ENCODE measurements at regions not wholly inside any gene's neighbourhood (a gene's known extent, or its start where the extent isn't known, plus 50 kb on each side); places are given as distances from the start of the nearest gene placed in this dataset.

DNA sequence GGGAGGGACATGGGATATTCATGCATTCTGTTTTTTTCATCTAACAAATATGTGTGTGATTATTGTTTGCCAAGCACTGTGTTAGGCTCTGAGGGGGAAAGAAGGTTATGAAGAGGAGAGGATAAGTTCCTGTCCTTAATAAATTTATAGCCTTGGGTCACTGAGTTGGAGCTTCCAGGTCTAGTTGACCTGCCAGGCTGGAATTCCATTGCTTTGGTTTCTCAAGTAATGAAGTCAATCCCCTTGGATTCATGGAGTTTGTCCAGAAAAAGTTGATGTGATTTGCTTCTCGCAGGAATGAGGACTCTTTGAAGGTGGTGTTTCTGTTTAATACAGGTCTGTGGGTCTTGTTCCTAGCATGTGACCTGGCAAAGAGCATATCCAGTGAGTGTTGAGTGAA is 156.2 kb downstream of the ADAMTS15 start:
- DNase-seq (ENCODE audit: low read depth, low spot score) = no peak
- H3K4me3 ChIP-seq (ENCODE audit: low read length) = no peak overlapping the region

DNA sequence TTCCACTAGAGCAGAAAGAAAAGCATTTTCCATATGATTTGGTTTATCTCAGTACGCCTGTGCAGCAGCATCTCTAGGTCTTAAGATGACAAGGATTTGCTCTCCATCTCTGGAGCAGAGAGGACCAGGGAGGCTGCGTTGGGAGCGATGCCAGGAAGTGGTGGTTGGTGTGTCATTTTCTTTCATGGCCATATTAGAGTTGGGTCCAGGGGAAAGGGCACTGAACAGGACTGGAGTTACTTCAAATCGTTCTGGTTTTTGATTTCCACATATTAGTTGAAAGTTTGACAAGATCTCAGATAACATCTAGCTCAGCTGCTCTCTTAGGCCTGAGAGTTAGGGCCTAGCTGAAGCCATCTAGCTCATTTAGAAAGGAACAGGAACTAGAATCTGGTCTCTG is 157.7 kb downstream of the ADAMTS15 start:
- H3K4me3 ChIP-seq (ENCODE audit: low read length) = no peak overlapping the region
- DNase-seq (ENCODE audit: low read depth, low spot score) = no peak

GRCh38 chr11:130606781-130607511 is 158.5 kb downstream of the ADAMTS15 start:
- peak; percentile 32 for DNase-seq (ENCODE audit: low read depth, low spot score)
- H3K4me3 ChIP-seq (ENCODE audit: low read length) = no peak overlapping the region

GRCh38 chr11:130608287-130608686 is 159.8 kb downstream of the ADAMTS15 start:
- DNase-seq (ENCODE audit: low read depth, low spot score) = no peak
- H3K4me3 ChIP-seq (ENCODE audit: low read length) = no peak overlapping the region

DNA sequence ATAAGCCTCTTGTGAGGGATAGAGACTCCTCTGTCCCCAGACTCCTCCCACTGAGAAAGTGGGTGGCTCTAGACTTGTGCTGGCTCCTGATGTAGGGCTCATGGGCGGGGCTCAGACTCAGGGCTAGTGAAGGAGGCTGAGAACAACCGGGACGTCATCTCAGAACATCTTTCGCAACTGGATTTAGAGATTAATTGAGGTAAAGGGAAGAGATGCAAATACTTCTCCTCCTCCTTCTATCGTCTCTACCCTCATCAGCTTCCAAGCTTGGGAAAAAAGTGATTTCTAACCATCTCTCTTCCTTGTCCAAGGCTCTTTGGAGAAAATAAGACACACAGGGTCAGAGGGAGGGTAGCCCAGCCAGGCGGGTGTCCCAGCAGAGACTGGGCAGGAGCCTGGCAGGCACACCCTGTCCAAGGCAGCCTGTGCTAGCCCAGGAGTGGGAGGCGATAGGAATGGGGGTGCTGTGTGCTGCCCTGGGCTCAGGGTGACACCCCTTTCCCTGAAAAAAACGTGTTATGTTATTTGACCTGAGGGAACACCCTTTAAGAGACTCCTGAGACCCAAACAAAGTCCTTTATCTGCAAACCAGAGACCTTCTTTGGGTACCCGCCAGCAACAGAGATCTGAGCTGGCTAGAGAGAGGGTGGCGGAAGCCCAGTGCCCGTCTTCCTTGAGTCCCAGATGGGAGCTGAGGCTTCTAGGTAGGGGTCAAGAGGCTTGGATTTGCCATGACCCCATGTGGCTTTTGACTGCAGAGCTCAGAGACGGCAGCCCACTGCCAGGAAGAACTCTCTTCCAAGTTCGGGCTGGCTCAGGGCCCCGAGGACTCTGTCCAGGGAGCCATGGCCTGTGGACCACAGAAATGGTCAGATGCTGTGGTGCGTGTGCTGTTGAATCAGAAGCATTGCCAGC is 160.9 kb downstream of the ADAMTS15 start:
- peak; percentile 8 for DNase-seq (ENCODE audit: low read depth, low spot score)
- no peak overlapping the region for H3K4me3 ChIP-seq (ENCODE audit: low read length)

DNA sequence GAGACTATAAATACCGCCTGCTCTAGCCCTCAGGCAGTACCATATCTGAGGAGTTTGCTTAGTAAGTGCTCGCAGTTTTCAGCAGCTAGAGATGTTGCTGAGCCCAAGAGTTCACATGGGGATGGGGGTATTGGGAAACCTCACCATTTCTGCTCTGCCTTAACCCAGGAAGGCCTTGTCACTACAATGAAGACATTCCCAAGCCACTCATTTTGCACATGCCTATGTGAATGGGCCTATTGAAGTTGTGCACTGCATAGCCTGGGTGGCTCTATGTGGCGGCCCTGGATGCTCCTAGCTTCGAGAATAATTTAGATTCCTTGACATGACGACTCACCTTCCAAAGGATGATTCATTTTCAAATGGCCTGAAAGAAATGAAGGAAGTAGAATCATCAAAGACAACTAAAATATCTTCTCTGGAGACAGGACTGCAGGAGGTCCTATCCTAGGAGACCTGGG is 163.4 kb downstream of the ADAMTS15 start:
- no peak for DNase-seq (ENCODE audit: low read depth, low spot score)

DNA sequence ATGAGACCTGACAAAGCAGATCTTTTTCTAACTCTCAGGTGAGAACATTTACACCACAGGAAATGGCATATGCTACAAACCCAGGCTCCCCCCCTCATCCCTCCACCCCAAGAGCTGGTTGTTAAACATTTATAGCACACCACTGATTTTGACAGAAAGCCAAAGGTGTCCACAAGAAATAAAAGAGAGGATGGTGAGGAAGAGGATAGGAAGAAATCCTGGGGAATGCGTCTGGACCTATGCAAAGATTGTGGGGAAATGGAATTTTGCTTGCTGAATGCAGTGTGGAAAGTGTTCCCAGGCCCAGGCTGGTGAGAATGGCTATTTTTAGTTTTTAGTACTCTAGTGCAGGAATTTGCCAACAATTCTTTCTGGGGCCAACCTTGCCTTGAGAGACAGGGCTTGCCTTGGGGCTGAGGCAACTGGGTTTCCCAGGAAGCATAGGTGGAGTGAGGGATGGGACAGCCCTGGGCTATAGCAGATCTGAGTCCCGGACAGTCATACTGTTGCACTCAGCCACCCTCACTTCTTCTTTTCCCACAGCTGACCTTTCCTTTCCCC is 163.9 kb downstream of the ADAMTS15 start:
- no peak overlapping the region for H3K4me3 ChIP-seq (ENCODE audit: low read length)
- no peak for DNase-seq (ENCODE audit: low read depth, low spot score)

More for the DNA sequence above, 163.4 kb downstream of the ADAMTS15 start:
- H3K4me3 ChIP-seq (ENCODE audit: low read length) = no peak overlapping the region

DNA sequence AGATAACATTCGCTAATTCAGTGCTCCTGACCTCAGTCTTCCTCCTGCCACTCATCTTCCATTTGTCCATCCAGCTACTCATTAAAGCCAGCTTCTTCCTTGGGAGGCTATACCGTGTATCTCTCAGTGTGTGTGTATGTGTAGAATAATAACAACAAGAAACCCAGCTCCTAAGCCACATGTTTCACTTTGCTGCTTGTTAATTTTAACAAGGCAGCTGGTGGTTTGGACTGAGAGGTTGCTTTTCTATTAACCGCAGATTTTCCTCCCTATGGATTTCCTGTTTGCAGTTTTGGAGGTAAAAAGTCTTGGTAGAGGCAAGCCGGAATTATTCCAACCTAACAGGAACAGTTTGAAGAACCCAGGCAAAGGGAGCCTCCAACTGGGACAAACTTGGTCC is 165.0 kb downstream of the ADAMTS15 start:
- DNase-seq (ENCODE audit: low read depth, low spot score) = no peak
- no peak overlapping the region for H3K4me3 ChIP-seq (ENCODE audit: low read length)

DNA sequence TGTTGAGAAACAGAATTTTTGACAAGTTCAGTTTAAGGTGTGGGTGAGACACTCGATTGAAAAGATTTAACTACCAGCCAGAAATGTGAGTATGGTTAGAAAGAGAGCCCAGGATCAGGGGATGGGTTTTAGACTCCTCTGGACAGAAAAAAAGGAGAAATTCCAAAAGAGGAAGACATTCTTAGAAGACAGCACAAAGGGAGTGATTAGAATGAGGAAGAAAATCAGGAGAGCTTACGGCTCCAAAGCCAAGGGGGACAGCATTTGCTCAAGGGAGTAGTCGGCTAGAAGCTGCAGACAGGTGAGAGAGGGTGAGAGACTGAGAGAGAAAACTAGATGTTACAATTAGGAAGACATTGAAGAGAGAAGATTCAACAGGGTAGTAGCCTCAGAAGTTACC is 166.1 kb downstream of the ADAMTS15 start:
- no peak overlapping the region for H3K4me3 ChIP-seq (ENCODE audit: low read length)
- no peak for DNase-seq (ENCODE audit: low read depth, low spot score)

GRCh38 chr11:130615561-130615960 is 167.1 kb downstream of the ADAMTS15 start:
- no peak for DNase-seq (ENCODE audit: low read depth, low spot score)
- no peak overlapping the region for H3K4me3 ChIP-seq (ENCODE audit: low read length)

- H3K4me3 ChIP-seq (ENCODE audit: low read length) = no peak overlapping the region
- no peak for DNase-seq (ENCODE audit: low read depth, low spot score)
These were observed 168.1 kb downstream of the ADAMTS15 start for GRCh38 chr11:130616573-130616972.

DNA sequence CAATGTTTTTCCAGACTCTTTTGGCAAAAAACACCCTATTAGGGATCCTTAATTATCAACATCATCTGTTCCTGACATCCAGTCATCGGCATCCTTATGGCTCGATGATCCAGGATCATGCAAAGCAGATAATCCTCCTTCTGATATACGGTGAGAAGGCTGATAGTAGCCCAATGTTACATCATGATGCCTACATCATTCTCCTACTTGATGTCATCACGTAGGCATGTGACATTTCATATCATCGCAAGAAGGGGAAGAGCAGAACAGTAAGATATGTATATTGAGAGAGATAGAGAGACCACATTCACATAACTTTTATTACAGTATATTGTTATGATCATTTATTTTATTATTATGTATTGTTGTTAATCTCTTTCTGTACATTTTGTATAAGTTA is 168.6 kb downstream of the ADAMTS15 start:
- no peak for DNase-seq (ENCODE audit: low read depth, low spot score)
- no peak overlapping the region for H3K4me3 ChIP-seq (ENCODE audit: low read length)

GRCh38 chr11:130620548-130620947 is 172.1 kb downstream of the ADAMTS15 start:
- no peak for DNase-seq (ENCODE audit: low read depth, low spot score)
- H3K4me3 ChIP-seq (ENCODE audit: low read length) = no peak overlapping the region

- DNase-seq (ENCODE audit: low read depth, low spot score) = no peak
- H3K4me3 ChIP-seq (ENCODE audit: low read length) = no peak overlapping the region
These were observed 173.7 kb downstream of the ADAMTS15 start for GRCh38 chr11:130622141-130622542.

GRCh38 chr11:130623670-130624668 is 175.5 kb downstream of the ADAMTS15 start:
- DNase-seq (ENCODE audit: low read depth, low spot score) = no peak
- no peak overlapping the region for H3K4me3 ChIP-seq (ENCODE audit: low read length)

DNA sequence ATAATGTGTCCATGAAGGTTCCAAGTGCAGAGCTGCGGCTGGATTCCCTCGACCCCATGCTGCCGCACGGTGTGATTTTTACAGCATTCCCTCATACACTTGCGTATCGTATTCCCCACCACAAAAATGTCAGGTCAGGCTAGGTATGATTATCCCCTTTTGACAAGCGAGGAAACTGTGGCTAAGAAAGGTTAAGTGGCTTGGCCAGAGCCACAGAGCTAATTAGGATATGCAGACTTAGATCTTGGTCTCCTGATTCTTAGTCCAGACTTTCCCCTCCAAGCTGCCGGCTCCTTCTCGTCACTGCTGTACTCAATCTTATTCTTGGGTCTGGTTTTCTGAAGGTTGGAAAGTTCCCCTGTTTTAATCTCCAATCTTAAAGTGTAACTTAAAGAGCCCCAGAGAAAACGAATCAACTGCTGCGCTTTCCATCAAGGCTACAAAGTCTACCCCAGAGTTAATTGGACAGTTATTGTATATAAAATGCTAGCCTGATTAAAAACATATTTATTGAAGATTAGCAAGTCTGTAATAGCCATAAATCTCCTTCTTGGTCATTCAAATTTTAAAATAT is 176.6 kb downstream of the ADAMTS15 start:
- no peak for DNase-seq (ENCODE audit: low read depth, low spot score)
- H3K4me3 ChIP-seq (ENCODE audit: low read length) = no peak overlapping the region

DNA sequence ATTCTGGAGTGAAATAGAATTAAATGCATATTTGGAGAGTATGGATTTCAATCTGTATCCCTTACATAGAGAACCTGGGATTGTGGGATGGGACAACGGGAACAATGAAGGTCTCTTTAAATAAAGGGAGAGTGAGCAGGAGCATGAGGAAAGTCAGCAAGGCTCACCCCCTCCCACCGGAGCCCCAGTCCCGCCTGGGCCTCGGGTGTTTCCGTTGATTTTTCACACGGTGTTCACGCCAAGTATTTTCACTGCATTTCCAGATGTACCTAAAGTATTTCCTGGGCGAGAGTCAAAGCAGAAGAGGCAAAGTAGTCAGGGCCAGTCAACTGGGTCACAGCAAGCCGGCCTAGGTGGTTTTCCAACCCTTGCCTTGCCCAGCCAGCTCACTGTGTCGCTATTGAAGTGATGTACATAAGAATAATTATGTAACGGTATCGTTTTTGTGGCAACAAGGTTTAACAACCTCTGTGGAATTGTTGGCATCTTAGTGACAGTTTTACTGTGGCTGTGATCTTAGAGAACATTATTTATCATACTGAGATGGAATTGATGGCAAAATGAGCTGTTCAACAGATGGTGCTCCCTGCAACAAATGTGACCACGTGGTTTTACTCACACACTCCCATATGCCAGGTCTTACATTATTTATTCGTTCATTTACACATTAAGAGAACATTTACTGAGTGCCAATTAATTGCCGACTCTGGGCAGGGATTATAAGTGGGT is 177.3 kb downstream of the ADAMTS15 start:
- DNase-seq (ENCODE audit: low read depth, low spot score) = no peak
- H3K4me3 ChIP-seq (ENCODE audit: low read length) = no peak overlapping the region

- no peak for DNase-seq (ENCODE audit: low read depth, low spot score)
- H3K4me3 ChIP-seq (ENCODE audit: low read length) = no peak overlapping the region
These were observed 180.6 kb downstream of the ADAMTS15 start for GRCh38 chr11:130629039-130629438.
